GM18508 (cell line): ENCODE measurements at regions not wholly inside any gene's neighbourhood (a gene's known extent, or its start where the extent isn't known, plus 50 kb on each side); places are given as distances from the start of the nearest gene placed in this dataset.
"Not testable (repeated sequence)": the region's sequence is repeated elsewhere in the genome, so short reads cannot be mapped to it uniquely, and the experiment has no call there.

Source experiments
- ATAC-seq: cut with Tn5 transposase; IDR thresholded peaks from one replicate; pipeline ENCODE4 v1.9.1; 2021; ENCODE audit warnings: moderate number of reproducible peaks; ENCODE audit not compliant: insufficient read depth, unreplicated experiment

DNA sequence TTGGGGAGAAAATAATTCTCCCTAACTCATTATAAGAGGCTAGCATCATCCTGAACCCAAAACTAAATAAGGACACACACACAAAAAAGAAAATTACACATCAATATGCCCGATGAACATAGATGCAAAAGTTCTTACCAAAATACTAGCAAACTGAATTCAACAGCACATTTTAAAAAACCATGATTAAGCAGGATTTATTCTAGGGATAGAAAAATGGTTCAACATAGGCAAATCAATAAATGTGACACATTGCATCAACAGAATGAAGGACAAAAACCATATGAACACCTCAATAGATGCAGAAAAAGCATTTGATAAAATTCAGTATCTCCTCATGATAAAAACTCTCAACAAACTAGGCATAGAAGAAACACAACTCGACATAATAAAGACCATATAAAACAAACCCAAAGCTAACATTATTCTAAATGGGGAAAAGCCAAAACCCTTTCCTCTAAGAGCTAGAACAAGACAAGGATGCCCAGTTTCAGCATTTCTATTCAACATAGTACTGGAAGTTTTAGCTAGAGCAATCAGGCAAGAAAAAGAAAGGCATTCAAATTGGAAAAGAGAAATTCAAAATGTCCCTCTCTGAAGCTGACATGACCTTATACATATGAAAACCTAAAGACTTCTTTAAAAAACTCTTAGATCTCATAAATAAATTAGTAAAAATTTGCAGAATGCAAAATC is 200.9 kb downstream of the NKX6-1 start:
- no peak for ATAC-seq

DNA sequence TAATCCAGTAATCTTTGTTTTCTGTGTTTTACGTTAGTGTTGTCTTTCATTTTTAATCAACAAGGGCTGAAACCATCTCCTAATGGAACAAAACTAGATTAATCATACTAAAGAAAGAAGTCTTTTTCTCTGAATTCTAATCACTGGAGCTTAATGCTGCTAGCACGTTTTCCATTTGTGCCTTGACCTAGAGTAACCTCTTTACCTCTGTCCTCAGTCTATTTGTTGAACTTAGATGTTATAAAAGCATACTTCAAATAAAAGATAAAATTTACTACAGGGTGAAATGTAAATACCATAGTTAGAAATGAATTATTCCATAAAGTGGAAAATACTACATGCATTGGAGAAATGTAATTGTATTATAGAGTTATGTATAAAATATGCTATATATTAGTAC is 207.1 kb downstream of the NKX6-1 start:
- no peak for ATAC-seq

DNA sequence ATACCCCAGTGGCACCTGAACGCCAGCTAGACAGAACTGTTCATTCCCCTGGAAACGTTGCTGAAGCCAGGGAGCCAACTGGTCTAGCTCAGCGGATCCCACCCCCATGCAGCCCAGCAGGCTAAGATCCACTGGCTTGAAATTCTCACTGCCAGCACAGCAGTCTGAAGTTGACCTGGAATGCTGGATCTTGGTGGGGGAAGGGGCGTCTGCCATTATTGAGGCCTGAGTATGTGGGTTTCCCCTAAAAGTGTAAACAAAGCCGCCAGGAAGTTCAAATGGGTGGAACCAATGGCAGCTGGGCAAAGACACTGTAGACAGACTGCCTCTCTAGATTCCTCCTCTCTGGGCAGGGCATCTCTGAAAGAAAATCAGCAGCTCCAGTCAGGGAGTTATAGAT is 213.0 kb downstream of the NKX6-1 start:
- ATAC-seq: no peak

DNA sequence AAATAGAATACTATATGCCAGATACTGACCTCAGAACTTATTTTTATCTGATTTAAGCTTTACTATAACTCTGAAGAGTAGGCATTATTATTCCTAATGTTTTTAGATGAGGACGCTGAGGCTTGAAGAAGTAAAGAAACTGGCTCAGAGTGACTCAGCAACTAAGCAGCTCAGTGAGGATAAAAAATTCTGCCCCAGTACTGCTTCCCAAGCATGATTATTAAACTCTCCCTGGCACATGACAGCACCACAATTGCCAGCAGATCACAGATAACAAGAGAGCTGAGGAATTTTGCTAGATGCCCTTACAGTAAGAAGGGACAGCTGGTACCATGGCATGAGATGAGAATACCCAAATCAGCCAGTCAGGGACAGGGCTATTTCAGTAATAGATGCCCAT is 219.4 kb downstream of the NKX6-1 start:
- no peak for ATAC-seq

DNA sequence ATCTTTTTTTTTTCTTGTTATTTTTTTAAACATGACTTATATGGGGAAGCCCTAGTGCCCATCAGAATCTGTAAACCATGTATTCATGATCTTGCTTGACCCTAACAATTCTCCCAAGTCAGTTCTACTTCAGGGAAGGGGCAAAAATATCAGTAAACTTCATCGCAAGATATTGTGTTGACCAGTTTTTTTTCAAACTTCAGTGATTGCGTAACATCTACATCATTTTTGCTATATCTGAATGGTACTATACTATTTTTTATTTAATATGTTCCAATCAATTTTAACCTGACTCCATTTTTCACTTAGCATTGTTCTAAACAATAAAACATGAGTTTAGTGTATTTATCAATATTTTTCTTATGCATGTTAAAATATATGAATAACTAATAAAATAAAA is 221.2 kb downstream of the NKX6-1 start:
- ATAC-seq: no peak

DNA sequence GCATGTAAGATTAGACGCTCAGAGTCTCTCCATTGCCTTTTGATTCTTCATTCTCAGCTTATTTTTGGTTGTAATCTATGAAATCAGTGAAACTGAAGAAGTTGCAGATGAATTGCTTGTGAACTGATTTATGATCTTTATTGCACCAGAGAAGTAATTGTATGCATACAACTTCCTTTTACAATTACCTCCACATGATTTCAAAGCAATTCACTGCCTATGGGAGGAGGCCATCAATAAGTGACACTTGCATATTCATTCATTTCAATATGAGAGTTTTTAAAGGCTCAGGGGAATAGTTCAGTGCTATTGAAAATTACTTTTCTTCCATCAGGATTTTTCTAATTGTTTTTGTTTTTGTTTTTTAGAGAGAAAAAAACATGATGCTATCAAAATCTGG is 222.3 kb downstream of the NKX6-1 start:
- no peak for ATAC-seq

DNA sequence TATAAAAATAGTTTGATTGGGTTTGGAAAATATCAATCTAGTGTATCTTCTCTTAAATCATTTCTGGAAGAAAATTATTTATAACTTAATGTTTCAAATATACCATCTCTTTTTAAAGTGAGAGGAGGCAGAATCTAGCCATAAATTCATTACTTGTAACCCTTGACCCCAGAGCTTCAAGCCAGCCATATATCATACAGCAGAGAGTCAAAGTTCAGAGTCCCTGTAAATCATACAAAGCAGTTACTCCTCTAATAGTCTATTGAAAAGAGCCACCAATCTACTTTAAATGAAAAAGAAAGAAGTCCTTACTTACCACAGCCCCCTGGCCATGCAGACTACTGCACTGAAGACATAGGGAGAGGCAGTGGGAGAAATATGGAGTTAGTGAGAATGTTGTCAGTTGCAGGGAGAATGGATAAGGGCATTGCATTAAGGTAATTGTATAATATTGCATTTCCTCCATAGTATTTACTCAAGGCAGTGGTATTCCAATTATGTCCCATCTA is 229.5 kb downstream of the NKX6-1 start:
- no peak for ATAC-seq

DNA sequence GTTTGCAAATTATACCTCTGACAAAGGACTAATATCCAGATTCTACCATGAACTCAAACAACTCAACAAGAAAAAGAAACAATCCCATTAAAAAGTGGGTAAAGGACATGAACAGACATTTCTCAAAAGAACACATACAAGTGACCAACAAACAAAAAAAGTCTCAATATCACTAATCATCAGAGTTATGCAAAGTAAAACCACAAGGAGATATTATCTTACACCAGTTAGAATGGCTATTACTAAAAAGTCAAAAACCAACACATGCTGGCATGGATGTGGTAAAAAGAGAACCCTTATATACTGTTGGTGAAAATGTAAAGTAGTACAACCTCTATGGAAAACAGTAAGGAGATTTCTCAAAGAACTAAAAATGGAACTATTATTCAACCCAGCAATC is 234.4 kb downstream of the NKX6-1 start:
- ATAC-seq: no peak

DNA sequence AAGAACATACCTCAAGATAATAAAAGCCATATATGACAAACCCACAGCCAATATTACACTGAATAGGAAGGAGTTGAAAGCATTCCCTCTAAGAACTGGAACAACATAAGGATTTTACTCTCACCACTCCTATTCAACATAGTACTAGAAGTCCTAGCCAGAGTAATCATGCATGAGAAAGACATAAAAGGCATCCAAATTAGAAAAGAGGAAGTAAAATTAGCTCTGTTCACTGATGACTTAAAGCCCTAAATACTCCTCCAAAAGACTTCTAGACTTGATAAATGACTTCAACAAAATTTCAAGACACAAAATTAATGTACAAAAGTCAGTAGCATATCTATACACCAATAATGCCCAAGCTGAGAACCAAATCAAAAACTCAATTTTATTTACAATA is 235.7 kb downstream of the NKX6-1 start:
- peak; percentile 49 for ATAC-seq

DNA sequence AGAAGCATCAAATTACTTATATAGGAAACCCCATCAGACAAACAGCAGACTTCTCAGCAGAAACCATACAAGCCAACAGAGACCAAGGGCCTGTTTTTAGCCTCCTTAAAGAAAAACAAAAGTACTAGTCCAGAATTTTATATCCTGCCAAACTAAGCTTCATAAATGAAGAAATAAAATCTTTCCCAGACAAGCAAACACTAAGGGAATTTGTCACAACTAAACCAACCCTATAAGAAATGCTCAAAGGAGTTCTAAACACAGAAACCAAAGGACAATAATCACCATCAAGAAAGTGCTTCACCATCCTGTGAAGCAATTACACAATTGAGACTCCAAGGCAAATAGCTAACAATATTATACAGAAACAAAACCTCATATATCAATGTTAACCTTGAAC is 238.6 kb downstream of the NKX6-1 start:
- no peak for ATAC-seq

DNA sequence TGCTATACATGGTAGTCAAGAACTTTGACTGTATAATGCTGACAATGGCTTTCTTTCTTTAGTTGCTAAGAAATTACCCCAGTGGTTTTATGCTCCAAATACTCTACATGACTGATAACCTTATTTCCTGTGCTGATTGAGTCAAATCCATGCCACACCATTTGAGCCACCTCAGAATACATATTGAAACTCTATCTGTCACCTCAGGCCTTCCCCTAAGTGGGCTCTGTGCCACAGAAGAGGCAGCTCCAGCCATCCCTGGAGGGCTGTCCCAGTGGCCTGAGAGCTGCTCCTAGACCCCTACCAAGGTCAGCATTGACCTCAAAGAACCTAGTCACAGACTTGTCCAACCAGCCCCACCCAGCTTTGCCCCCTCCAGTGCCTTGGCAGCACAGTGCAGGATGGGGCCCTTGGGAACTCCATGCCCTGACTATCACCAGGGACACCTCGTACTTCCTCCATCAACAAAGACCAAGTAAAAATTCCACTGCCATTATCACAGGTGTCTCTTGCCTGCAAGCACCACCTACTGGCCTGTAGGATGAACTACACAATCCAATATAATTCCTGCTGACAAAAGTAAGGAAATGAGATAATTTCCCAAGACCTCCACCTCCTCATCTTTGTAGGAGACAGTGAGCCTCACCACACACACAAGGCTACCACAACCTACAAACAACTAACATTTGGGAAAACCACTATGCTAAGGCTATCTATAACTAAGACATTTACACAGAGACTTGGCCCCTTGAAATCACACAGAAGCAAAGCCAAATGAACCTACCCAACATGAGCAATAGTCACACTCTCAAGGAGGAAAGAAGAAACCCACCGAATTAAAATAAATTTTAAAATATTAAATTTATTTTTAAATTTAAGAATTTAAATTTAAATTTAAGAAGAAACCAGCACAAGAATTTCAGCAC is 239.9 kb downstream of the NKX6-1 start:
- peak; percentile 66 for ATAC-seq

DNA sequence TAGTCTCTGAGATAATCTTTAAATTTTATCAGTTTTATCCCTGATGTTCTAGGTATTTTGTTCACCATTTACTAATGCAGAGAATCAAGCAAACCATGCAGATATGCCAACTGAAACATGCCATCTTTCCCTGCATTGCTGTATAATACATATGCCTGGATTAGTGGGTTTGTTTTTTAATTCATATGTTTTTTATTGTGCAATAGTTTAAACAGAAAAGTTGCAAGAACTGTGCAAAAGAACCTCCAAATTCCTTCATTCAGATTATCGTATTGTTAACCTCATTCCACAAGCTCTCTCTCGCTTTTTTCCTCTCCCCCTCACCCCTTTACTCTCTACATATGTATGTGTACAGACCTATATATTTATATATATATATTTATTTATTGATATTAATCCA is 244.6 kb downstream of the NKX6-1 start:
- ATAC-seq: no peak

DNA sequence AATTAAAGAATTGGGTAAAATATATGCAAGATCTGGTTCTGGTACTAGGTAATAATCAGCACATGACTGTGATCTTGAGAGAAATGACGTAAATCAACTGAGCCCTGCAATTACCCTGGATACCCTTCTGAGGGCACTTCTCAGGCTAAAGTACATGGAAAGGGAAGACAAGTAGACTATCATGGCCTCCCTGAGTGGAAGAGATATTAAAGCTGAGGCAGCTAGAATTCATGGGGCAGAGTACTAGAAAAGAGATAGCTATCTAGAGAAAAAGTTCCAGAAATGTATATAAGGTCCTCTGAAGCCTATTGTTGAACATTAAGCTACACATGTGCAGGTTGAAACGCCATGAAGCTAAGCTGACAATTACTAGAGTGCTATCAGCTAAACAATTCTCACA is 249.6 kb downstream of the NKX6-1 start:
- ATAC-seq: no peak

DNA sequence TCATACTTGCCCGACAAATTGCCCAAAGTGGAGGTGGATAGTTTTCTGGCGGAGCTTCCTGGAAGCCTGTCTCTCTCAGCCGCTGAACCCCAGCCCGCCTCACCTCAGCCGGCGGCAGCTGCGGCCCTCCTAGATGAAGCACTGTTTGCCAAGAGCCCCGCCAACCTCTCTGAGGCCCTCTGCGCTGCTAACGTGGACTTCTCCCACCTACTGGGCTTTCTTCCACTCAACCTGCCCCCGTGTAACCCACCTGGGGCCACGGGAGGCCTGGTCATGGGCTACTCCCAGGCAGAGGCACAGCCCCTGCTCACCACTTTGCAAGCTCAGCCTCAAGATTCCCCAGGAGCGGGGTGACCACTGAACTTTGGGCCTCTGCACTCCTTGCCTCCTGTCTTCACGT is 254.1 kb downstream of the NKX6-1 start:
- ATAC-seq: not testable (repeated sequence)

DNA sequence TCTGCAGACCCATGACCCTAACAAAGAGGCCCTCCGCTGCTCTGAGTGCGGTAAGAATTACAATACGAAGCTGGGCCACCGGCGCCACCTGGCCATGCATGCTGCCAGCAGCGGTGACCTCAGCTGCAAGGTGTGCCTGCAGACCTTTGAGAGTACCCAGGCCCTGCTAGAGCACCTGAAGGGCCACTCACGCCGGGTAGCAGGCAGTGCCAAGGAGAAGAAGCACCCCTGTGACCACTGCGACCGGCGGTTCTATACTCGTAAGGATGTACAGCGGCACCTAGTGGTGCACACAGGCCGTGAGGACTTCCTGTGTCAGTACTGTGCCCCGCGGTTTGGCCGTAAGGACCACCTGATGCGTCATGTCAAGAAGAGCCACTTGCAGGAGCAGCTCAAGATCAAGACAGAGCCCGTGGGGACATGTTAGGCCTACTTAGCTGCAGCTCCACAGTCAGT is 254.7 kb downstream of the NKX6-1 start:
- not testable (repeated sequence) for ATAC-seq

DNA sequence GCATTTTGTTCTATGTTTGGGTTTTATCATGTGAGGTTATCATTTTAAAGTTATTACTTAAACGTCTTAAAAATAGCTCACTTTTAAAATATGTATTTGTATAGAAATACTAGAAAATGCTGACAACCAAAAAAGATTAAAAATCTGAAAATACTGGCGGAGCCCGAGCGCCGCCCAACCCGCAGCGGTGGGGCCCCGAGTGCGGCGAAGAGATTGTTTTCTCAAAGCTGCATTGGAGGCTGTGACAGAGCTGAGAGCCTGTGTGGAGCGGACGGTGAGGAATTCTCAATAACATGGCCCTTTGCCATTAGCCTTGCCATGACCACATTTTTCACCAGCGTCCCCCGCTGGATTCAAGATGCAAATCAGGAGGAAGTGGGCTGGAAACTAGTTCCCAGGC is 255.4 kb downstream of the NKX6-1 start:
- no peak for ATAC-seq

DNA sequence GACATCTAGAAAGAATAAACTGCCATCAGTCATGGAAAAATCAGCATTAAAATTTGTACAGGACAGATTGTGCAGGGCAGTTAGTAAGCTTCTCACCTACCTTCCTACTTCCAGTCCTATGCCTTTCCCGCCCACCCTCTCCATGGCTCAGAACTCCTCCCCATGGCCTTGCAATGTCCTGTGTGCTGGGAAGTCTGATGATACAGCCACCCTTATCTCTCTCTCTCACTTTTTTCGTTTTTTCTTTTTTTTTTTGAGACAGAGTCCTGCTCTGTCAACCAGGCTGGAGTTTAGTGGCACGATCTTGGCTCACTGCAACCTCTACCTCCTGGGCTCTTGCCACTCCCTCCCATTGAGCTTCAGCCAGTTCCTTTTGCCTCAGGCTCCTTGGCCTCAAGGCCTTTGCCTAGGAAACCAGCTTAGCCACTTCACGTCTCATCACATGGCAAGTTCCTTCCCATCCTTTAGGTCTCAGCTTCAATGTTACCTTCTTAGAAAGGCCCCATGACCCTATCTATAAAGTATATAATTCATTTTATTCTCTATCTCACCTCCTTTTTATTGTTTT is 259.7 kb downstream of the NKX6-1 start:
- no peak for ATAC-seq

DNA sequence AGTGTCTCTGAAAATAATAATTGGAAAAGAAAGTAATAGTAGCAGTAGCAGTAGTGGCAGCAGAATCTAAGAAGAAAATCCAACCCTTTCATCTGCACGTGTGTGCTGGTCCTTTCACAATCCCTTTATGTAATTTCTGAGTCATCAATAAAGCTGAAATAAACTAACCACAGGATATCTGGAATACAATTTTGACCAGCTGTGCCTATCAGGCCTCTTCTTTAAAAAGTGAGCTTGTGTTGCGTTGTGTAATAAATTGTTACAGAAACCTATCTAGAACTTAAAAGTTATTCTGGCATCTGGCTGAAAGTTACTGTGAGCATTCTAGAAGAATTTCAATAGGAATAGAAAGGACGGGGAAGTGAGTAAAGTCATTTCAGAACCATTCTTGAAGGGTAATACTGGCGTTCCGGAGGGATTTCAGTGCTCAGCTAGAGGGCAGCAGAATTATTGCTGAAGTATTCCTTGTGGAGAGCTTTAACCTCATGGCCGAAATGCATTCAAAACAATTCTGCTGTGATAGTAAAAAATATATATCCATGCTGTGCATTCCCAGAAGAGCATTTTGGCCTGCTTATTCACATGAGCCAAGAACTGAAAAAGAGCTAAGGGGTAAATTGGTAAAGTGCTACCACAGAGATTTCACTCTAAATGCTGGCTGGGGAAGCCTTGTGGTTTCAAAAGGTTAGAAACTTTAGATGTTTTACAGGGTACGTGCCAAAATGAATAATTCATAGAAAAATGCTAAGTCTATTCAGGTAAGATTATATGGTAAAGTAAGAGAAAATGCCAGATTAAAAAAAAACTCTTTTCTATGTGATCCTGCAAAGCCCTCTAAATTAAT is 260.6 kb downstream of the NKX6-1 start:
- no peak for ATAC-seq

DNA sequence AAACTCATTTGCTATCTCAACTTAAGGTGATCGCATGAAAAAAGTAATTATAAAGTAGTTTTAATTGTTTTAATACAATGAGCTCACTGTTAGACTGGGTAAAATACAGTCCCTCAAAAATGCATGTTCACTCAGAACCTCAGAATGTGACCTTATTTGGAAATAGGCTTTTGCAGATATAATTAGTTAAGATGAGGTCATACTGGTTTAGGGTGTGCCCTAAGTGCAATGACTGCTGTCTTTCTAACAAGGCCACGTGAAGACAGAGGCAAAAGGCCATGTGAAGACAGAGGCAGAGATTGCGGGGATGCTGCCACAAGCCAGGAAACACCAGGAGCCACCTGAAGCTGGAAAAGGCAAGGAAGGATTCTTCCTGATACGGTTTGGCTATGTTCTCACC is 262.1 kb downstream of the NKX6-1 start:
- ATAC-seq: no peak
